ENCODE measurements at regions not wholly inside any gene's neighbourhood (a gene's known extent, or its start where the extent isn't known, plus 50 kb on each side); places are given as distances from the start of the nearest gene placed in this dataset.

DNA sequence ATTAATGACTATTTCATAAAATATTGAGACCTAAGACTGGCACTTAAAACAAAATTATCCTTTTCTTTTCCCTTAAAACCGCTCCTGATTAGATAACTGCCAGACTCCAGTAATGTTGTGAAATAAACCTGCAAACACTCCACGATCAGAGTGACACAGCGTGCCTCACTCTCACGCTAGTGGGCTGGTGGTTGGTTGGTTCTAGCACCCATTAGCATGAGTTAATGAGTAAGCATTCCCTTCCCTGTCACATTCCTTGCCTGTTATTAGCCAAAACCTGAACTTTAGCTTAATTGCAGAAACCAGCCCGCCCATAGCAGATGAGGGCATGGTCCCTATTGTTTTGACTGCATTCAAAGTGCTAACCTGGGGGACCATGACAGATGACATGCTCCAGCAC, 193.4 kb downstream of the CD83 start:
- Histone ChIP-seq H3K4ac (ENCODE audit: low read depth, low read length) (no peak overlapping the region), H3K9me3 (ENCODE audit: control insufficient read depth, low read depth, low read length) (no peaks in the 10 kb centered on the region), H2BK5ac (ENCODE audit: insufficient read length, low read length) (no peak overlapping the region), H3K4me2 (ENCODE audit: insufficient read depth, insufficient read length, low read length) (no peak overlapping the region), H3K27ac (ENCODE audit: insufficient read length, low read depth, low read length) (no peak overlapping the region), H2BK120ac (ENCODE audit: low read depth, low read length, poor library complexity, severe bottlenecking) (no peak overlapping the region), H3K79me1 (ENCODE audit: insufficient read depth, low read depth, low read length, poor library complexity, severe bottlenecking) (no peaks in the 10 kb centered on the region), H3K56ac (ENCODE audit: insufficient read length, low read depth, low read length) (no peak overlapping the region), H2BK15ac (ENCODE audit: low read depth, low read length) (no peak overlapping the region), H4K20me1 (ENCODE audit: control insufficient read depth, insufficient read depth, insufficient read length) (no peaks in the 10 kb centered on the region), H4K5ac (ENCODE audit: insufficient read length, low read depth, low read length) (no peak overlapping the region), H4K8ac (replicated peaks; ENCODE audit: insufficient read length, low read depth, low read length) (no peak overlapping the region), H3K14ac (ENCODE audit: insufficient read depth, low read length) (no peak overlapping the region), H2AFZ (ENCODE audit: low read length) (no peak overlapping the region), H4K91ac (ENCODE audit: insufficient read length, low read depth, low read length) (no peak overlapping the region), H3K79me2 (ENCODE audit: insufficient read depth, low read length) (no peaks in the 10 kb centered on the region), H3K9ac (ENCODE audit: extremely low read depth, insufficient read length, low read length) (no peak overlapping the region), H2AK5ac (ENCODE audit: insufficient read length, low read length) (no peak overlapping the region), H3K27me3 (ENCODE audit: insufficient read depth, low read length) (no peaks in the 10 kb centered on the region), H3K4me1 (ENCODE audit: insufficient read depth, low read length) (peaks cover 3% of the 10 kb centered on the region; the same call in 1 of the 2 replicates), H3K18ac (ENCODE audit: insufficient read length, low read depth, low read length) (no peak overlapping the region), H3T11ph (ENCODE audit: low read length) (no peak overlapping the region), H3K23me2 (ENCODE audit: insufficient read length, low read depth, low read length, poor library complexity, severe bottlenecking) (no peaks in the 10 kb centered on the region), H2BK20ac (ENCODE audit: low read depth, low read length, poor library complexity, severe bottlenecking) (no peak overlapping the region), H3K23ac (ENCODE audit: insufficient read length, low read depth, low read length) (no peak overlapping the region), H2BK12ac (ENCODE audit: insufficient read length, low read depth, low read length) (no peak overlapping the region)
- H3K27ac Mint-ChIP-seq = no peak overlapping the region
- H3K36me3 Mint-ChIP-seq (ENCODE audit: insufficient read depth in 1 of 3, low read depth in 3 of 3) = no peaks in the 10 kb centered on the region; a peak in 2 of 7 replicates
- H3K4me3 Mint-ChIP-seq = no peak overlapping the region
- WGBS (ENCODE audit: extremely low coverage, insufficient read length, low lambda C conversion rate) = no CpG with 5 or more reads among the region's 5 CpGs
- no peaks in the 10 kb centered on the region for H3K27me3 Mint-ChIP-seq (ENCODE audit: low read depth)
- no peak for TF ChIP-seq CTCF (conservative IDR thresholded peaks at IDR 0.05)
- no peaks in the 10 kb centered on the region for H3K9me3 Mint-ChIP-seq
- H3K4me1 Mint-ChIP-seq = peaks cover 6 to 36% of the 10 kb centered on the region in 2 experiments
- DNase-seq = no peak
